ENCODE measurements at regions not wholly inside any gene's neighbourhood (a gene's known extent, or its start where the extent isn't known, plus 50 kb on each side); places are given as distances from the start of the nearest gene placed in this dataset.
"Not testable (repeated sequence)": the region's sequence is repeated elsewhere in the genome, so short reads cannot be mapped to it uniquely, and the experiment has no call there.

GRCh38 chr11:71774603-71775222 is 58.3 kb upstream of the DEFB108B start:
- no peak overlapping the region for H3K27ac ChIP-seq
- no peak for TF ChIP-seq CTCF (conservative IDR thresholded peaks at IDR 0.05)

GRCh38 chr11:71780116-71780515 is 52.9 kb upstream of the DEFB108B start:
- TF ChIP-seq CTCF (conservative IDR thresholded peaks at IDR 0.05), result 0 out of 2 replicates have a peak, but pooled peaks have one; percentile 3

GRCh38 chr11:71780771-71781170 is 52.2 kb upstream of the DEFB108B start:
- peak overlapping the region; percentile 15; the same call in 1 of the 2 replicates for H3K27ac ChIP-seq

More at GRCh38 chr11:71780116-71780515, 52.9 kb upstream of the DEFB108B start:
- peak overlapping the region; percentile 15; the same call in 1 of the 2 replicates for H3K27ac ChIP-seq

- not testable (repeated sequence) for H3K27ac ChIP-seq
Measured at GRCh38 chr11:71781491-71781890, 51.5 kb upstream of the DEFB108B start.

GRCh38 chr11:71782229-71782861 is 50.7 kb upstream of the DEFB108B start:
- H3K27ac ChIP-seq, result not testable (repeated sequence)

- not testable (repeated sequence) for H3K27ac ChIP-seq
Measured at GRCh38 chr11:71783191-71783590, 49.8 kb upstream of the DEFB108B start.
